GM23338 (cell line): ENCODE measurements at regions not wholly inside any gene's neighbourhood (a gene's known extent, or its start where the extent isn't known, plus 50 kb on each side); places are given as distances from the start of the nearest gene placed in this dataset.

Experiments used
- ATAC-seq: fragments of 200-7000 bp; cut with Tn5 transposase; 3 replicates; pipeline ENCODE4 v1.9.1; 2020
- DNase-seq: peaks from one replicate; pipeline ENCODE4 v3.0.0-alpha.2; 2015; ENCODE audit warnings: low spot score
- H2AFZ ChIP-seq: fragments of 200-600 bp; sonication (generic); 2 replicates; pipeline ENCODE4 v1.8.0; 2016; ENCODE audit warnings: antibody characterized with exemption, mild to moderate bottlenecking, moderate library complexity
- H3F3A ChIP-seq: fragments of 200-600 bp; sonication (generic); replicated peaks from 2 replicates; pipeline ENCODE4 v1.8.0; 2017; ENCODE audit warnings: antibody characterized with exemption, mixed run types, low read depth
- H3K27ac ChIP-seq: fragments of 200-600 bp; sonication (generic); 2 replicates; pipeline ENCODE4 v1.6.1; 2016; ENCODE audit warnings: low read depth
- H3K27me3 ChIP-seq: fragments of 200-600 bp; sonication (generic); 2 replicates; pipeline ENCODE4 v1.8.0; 2016; ENCODE audit warnings: mild to moderate bottlenecking, mixed run types, moderate library complexity; ENCODE audit not compliant: insufficient read depth
- H3K36me3 ChIP-seq: fragments of 200-600 bp; sonication (generic); 2 replicates; pipeline ENCODE4 v1.8.0; 2016; ENCODE audit warnings: mild to moderate bottlenecking; ENCODE audit not compliant: insufficient read depth
- H3K4me1 ChIP-seq: fragments of 200-600 bp; sonication (generic); 2 replicates; pipeline ENCODE4 v1.8.0; 2016; ENCODE audit warnings: mild to moderate bottlenecking, moderate library complexity; ENCODE audit not compliant: insufficient read depth
- H3K4me2 ChIP-seq: fragments of 200-600 bp; sonication (generic); 2 replicates; pipeline ENCODE4 v1.7.1; 2017; ENCODE audit warnings: mixed run types
- H3K4me3 ChIP-seq: fragments of 200-600 bp; sonication (generic); 2 replicates; pipeline ENCODE4 v1.6.1; 2016; ENCODE audit warnings: mixed run types
- H3K79me2 ChIP-seq: fragments of 200-600 bp; sonication (generic); replicated peaks from 2 replicates; pipeline ENCODE4 v1.8.0; 2017; ENCODE audit warnings: mild to moderate bottlenecking; ENCODE audit not compliant: insufficient read depth
- H3K9me2 ChIP-seq: fragments of 200-600 bp; sonication (generic); 2 replicates; pipeline ENCODE4 v1.8.0; 2017; ENCODE audit not compliant: insufficient read depth
- H4K20me1 ChIP-seq: fragments of 200-600 bp; sonication (generic); replicated peaks from 2 replicates; pipeline ENCODE4 v1.8.0; 2017; ENCODE audit warnings: mild to moderate bottlenecking; ENCODE audit not compliant: insufficient read depth
- H3K27ac Mint-ChIP-seq: 2 replicates; pipeline ENCODE4 v1.8.0; 2020; ENCODE audit warnings: inconsistent platforms, mild to moderate bottlenecking, moderate library complexity, mixed read lengths
- H3K27me3 Mint-ChIP-seq: 3 replicates; pipeline ENCODE4 v1.8.0; 2022; ENCODE audit warnings: low read depth, mild to moderate bottlenecking, moderate library complexity, mixed read lengths, inconsistent platforms; ENCODE audit not compliant: insufficient read depth, poor library complexity
- H3K36me3 Mint-ChIP-seq: 3 replicates; pipeline ENCODE4 v1.8.0; 2021; ENCODE audit warnings: low read depth, mild to moderate bottlenecking, inconsistent platforms, moderate library complexity, mixed read lengths
- H3K4me1 Mint-ChIP-seq: 3 replicates; pipeline ENCODE4 v1.8.0; 2020; ENCODE audit warnings: mild to moderate bottlenecking, inconsistent platforms, mixed read lengths
- H3K4me3 Mint-ChIP-seq: 3 replicates; pipeline ENCODE4 v1.8.0; 2021; ENCODE audit warnings: moderate library complexity, mild to moderate bottlenecking, inconsistent platforms, mixed read lengths
- H3K9me3 Mint-ChIP-seq: 3 replicates; pipeline ENCODE4 v1.8.0; 2020; ENCODE audit warnings: moderate library complexity, mild to moderate bottlenecking, inconsistent platforms, mixed read lengths
- CREB1 ChIP-seq: fragments of 250-450 bp; sonication (Bioruptor Pico); IDR thresholded peaks from 2 replicates; pipeline ENCODE4 v1.5.0; 2020; ENCODE audit warnings: low read depth, mild to moderate bottlenecking, moderate library complexity
- EZH2phosphoT487 ChIP-seq: fragments of 200-600 bp; sonication (generic); IDR thresholded peaks from one replicate; pipeline ENCODE4 v1.8.1; 2018; ENCODE audit warnings: antibody characterized with exemption; ENCODE audit not compliant: unreplicated experiment
- JUNB ChIP-seq: IDR thresholded peaks from one replicate; pipeline ENCODE4 v1.6.1; 2016; ENCODE audit warnings: antibody characterized with exemption; ENCODE audit not compliant: unreplicated experiment
- NANOG ChIP-seq: IDR thresholded peaks from 2 replicates; pipeline ENCODE4 v1.6.1; 2016; ENCODE audit warnings: antibody characterized with exemption, borderline replicate concordance
- REST ChIP-seq: IDR thresholded peaks from one replicate; pipeline ENCODE4 v1.6.1; 2018; ENCODE audit warnings: antibody characterized with exemption; ENCODE audit not compliant: unreplicated experiment
- ZNF114 ChIP-seq: fragments of 250-450 bp; sonication (Bioruptor Pico); IDR thresholded peaks from 2 replicates; pipeline ENCODE4 v1.5.0; 2020; ENCODE audit warnings: mild to moderate bottlenecking, moderate library complexity
- ZNF462 ChIP-seq: fragments of 250-450 bp; sonication (Bioruptor Pico); IDR thresholded peaks from 2 replicates; pipeline ENCODE4 v1.5.0; 2020; ENCODE audit warnings: mild to moderate bottlenecking, moderate library complexity
- TF ChIP-seq, protein P1 (sequence below), 2 experiments: fragments of 200-600 bp in 1 of 2; sonication (generic) in 1 of 2; conservative IDR thresholded peaks; 2 replicates each; pipeline versions ENCODE4 v1.5.1 to v1.6.1; 2016 to 2017; ENCODE audit warnings: antibody characterized with exemption in 2 of 2, low read depth in 2 of 2, mild to moderate bottlenecking in 2 of 2, moderate library complexity in 1 of 2
- TF ChIP-seq, protein P2 (sequence below): IDR thresholded peaks from 2 replicates; pipeline ENCODE4 v1.6.1; 2016; ENCODE audit warnings: antibody characterized with exemption

DNA sequence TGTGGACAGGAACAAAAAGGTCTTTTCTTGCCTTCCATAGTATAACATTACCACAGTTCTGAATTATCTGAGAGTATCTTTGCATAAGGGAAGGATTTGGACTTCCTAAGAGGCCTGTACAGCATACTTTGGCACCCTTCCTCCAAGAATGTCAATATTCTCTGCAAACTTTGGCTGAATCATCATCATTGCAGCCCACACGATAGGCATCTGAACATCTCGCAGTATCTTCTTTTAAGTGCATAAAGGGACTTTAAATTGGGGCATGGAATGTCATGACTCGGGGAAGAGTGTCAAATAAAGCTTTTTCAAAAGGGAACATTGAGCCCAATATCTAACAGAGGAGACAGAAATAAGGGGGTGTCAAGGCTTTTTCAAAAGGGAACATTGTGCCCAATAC lies 646.2 kb upstream of the STXBP6 start (continued):
- TF ChIP-seq ZNF462 (CRISPR knock-in tag) (no peak), EZH2phosphoT487 (no peak), JUNB (no peak), REST (no peak)

DNA sequence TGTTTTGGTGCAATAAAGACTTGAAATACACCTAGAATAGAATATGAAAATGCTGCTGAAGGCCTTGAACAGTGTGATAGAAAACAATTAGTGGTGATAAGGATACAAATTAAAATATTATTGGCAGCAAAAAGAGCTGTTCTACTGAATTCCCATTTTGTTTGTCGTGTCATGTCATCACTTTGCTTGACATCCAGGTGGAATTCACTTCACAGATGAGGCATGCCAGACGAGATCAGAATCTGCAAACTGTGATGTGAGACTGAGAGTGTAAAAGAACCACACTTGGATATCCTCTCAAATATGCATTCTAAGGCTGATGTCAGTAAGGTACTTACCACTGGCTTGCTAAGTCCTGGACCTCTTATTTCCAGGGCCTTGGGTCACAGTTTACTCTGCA lies 635.1 kb upstream of the STXBP6 start:
- Histone ChIP-seq H3K27ac (no peak overlapping the region), H3K4me2 (no peak overlapping the region), H3K4me3 (no peak overlapping the region), H2AFZ (no peak overlapping the region), H3K79me2 (no peaks in the 10 kb centered on the region), H3K9me2 (no peaks in the 10 kb centered on the region), H3F3A (no peaks in the 10 kb centered on the region), H3K27me3 (no peaks in the 10 kb centered on the region), H3K36me3 (no peaks in the 10 kb centered on the region), H4K20me1 (no peaks in the 10 kb centered on the region), H3K4me1 (no peaks in the 10 kb centered on the region)
- Mint-ChIP-seq H3K9me3 (peaks cover 2% of the 10 kb centered on the region; the same call in 2 of the 3 replicates), H3K27ac (no peak overlapping the region), H3K4me1 (no peaks in the 10 kb centered on the region), H3K36me3 (no peaks in the 10 kb centered on the region), H3K27me3 (no peaks in the 10 kb centered on the region), H3K4me3 (no peak overlapping the region)
- DNase-seq (no peak), ATAC-seq (no peak)
- TF ChIP-seq CREB1 = no peak
- TF ChIP-seq, protein P1, sequence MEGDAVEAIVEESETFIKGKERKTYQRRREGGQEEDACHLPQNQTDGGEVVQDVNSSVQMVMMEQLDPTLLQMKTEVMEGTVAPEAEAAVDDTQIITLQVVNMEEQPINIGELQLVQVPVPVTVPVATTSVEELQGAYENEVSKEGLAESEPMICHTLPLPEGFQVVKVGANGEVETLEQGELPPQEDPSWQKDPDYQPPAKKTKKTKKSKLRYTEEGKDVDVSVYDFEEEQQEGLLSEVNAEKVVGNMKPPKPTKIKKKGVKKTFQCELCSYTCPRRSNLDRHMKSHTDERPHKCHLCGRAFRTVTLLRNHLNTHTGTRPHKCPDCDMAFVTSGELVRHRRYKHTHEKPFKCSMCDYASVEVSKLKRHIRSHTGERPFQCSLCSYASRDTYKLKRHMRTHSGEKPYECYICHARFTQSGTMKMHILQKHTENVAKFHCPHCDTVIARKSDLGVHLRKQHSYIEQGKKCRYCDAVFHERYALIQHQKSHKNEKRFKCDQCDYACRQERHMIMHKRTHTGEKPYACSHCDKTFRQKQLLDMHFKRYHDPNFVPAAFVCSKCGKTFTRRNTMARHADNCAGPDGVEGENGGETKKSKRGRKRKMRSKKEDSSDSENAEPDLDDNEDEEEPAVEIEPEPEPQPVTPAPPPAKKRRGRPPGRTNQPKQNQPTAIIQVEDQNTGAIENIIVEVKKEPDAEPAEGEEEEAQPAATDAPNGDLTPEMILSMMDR (conservative IDR thresholded peaks at IDR 0.05; ENCODE audit: low read depth in 2 of 2) = no peak
- TF ChIP-seq, protein P2, sequence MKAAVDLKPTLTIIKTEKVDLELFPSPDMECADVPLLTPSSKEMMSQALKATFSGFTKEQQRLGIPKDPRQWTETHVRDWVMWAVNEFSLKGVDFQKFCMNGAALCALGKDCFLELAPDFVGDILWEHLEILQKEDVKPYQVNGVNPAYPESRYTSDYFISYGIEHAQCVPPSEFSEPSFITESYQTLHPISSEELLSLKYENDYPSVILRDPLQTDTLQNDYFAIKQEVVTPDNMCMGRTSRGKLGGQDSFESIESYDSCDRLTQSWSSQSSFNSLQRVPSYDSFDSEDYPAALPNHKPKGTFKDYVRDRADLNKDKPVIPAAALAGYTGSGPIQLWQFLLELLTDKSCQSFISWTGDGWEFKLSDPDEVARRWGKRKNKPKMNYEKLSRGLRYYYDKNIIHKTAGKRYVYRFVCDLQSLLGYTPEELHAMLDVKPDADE = no peak
- no peak for TF ChIP-seq REST
- TF ChIP-seq JUNB = no peak
- TF ChIP-seq NANOG = no peak
- no peak for TF ChIP-seq ZNF114 (CRISPR knock-in tag)
